ENCODE measurements at regions not wholly inside any gene's neighbourhood (a gene's known extent, or its start where the extent isn't known, plus 50 kb on each side); places are given as distances from the start of the nearest gene placed in this dataset.

DNA sequence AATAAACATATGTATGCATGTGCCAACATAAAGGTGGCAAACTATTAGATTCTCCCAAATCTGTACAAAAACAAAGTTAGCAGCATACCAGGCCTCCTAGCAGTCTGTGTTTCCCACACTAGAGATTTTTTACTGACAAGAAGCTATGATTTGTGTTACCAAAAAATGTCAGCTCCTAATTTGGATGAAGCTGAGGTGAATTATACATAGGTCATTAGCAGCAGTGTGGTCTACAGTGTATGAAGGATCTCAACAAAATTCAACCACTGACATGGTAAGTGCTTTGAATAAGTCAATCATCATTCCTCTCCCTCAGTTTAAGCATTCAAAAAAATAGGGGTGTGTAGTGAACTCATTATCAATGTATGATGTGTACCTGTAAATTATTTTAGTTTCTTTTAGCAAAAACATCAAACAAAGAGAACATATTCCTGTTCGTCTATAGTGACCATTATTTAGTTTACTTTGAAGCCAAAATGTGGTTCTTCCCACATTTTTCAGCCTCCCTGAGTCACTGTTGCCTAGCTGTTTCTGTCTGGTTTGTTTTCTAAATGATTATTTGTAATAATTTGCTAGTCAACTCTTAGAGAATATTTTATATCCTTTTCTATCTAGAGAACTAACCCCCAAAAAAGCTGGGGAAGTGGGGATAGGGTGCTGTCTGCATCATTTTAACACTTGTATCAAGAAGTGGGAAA is 52.1 kb upstream of the RGMB start:
- H3K9me3 ChIP-seq = no peaks in the 10 kb centered on the region
- DNase-seq (ENCODE audit: low spot score in 2 of 2) = no peak
- H3K36me3 ChIP-seq (replicated peaks) = no peaks in the 10 kb centered on the region
- in situ Hi-C loops (cut with MboI; ENCODE audit: low sequenced_read_pairs) = no loop called here
- no peaks in the 10 kb centered on the region for H3K4me1 ChIP-seq
- no peak overlapping the region for H3K4me3 ChIP-seq
- no peaks in the 10 kb centered on the region for H3K27me3 ChIP-seq (ENCODE audit: low read depth)

DNA sequence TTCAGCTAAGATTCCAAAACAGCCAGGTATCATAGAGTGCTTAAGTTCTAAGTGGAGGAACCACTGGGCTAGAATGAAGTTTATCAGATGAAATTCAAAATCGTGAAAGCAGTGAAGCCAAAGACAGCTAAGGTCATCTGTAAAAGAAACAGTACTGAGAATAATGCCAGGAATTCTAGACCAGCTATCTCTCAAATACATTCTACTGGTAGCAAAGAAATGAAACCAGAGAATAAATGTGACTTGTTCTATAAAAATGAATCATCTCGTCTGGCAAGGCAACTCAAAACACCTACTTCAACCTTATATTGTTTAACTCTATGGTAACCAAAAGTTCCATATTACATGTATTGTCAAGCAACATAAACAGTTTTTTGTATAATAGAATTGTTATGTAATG is 51.3 kb upstream of the RGMB start:
- no peaks in the 10 kb centered on the region for H3K9me3 ChIP-seq
- no peaks in the 10 kb centered on the region for H3K4me1 ChIP-seq
- H3K4me3 ChIP-seq = no peak overlapping the region
- in situ Hi-C loops (cut with MboI; ENCODE audit: low sequenced_read_pairs) = no loop called here
- DNase-seq (ENCODE audit: low spot score in 2 of 2) = no peak
- H3K27me3 ChIP-seq (ENCODE audit: low read depth) = no peaks in the 10 kb centered on the region
- H3K36me3 ChIP-seq (replicated peaks) = no peaks in the 10 kb centered on the region

DNA sequence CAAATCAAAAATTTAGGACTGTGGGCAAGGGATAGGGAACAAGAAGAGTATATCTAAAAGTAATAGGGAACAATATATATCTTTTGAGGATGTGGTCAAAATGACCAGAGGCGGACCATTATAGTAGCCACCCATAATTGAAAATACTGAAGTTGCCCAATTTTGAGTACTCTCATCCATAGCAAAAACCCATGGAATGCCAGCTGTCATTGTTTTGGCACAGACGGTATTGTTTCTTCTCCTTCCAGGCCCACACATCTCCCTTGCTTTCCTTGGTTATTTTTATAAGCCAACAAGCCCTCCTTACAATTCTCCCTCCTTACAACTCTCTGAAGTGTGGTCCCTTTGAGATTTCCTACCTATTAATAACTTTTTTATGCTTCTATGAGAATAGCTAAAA is 50.4 kb upstream of the RGMB start:
- no peaks in the 10 kb centered on the region for H3K4me1 ChIP-seq
- H3K36me3 ChIP-seq (replicated peaks) = no peaks in the 10 kb centered on the region
- H3K4me3 ChIP-seq = no peak overlapping the region
- H3K9me3 ChIP-seq = no peaks in the 10 kb centered on the region
- in situ Hi-C loops (cut with MboI; ENCODE audit: low sequenced_read_pairs) = no loop called here
- DNase-seq (ENCODE audit: low spot score in 2 of 2) = no peak
- no peaks in the 10 kb centered on the region for H3K27me3 ChIP-seq (ENCODE audit: low read depth)

All from HAP-1 (cell line).